ENCODE measurements at regions not wholly inside any gene's neighbourhood (a gene's known extent, or its start where the extent isn't known, plus 50 kb on each side); places are given as distances from the start of the nearest gene placed in this dataset.

DNA sequence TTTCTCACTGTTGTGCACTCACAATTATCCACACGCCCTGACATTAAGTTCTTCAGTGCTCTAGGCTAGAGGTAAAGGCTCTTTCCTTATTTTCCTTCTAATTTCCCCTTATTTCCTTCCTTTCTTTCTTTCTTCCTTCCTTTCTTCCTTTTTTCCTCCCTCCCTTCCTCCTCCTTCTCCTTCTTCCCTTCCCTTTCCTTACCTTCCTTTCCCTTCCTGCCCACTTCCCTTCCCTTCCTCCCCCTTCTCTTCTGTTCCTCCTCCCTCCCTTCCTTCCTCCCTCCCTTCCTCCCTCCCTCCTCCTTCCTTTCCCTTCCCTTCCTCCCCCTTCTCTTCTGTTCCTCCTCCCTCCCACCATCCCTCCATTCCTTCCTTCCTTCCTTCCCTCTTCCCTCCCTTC is 317.0 kb upstream of the IRX1 start:
- no peak for DNase-seq (ENCODE audit: low spot score)

DNA sequence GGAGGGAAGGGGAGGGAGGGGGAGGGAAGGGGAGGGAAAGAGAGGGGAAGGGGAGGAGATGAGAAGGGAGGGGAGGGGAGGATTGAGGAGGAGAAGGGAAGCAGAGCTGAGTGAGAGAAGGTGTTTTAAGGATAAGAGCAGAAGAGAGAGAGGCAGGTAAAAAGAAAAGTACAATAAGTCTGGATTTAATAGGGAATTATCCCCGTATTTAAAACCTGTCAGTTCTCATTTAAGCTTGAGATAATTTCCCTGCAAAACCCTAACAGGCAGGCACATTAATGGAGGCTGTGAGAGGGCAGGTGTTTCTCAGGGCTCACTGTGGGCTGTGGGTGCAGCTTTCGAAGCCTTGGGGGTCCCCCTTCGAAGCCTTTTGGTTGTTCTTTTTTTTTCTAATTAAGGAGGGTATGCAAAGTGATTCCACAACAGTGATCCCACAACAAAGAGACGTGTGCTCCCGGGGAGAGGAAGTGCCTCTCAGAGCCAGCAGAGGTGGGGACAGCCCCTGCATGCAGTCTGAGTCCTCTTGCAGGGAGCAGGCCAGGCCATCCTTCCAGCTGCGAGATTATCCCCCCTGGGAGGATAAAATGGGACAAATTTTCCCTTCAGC is 317.9 kb upstream of the IRX1 start:
- DNase-seq (ENCODE audit: low spot score): no peak

GRCh38 chr5:3276896-3277295 is 318.7 kb upstream of the IRX1 start:
- no peak for DNase-seq (ENCODE audit: low spot score)

DNA sequence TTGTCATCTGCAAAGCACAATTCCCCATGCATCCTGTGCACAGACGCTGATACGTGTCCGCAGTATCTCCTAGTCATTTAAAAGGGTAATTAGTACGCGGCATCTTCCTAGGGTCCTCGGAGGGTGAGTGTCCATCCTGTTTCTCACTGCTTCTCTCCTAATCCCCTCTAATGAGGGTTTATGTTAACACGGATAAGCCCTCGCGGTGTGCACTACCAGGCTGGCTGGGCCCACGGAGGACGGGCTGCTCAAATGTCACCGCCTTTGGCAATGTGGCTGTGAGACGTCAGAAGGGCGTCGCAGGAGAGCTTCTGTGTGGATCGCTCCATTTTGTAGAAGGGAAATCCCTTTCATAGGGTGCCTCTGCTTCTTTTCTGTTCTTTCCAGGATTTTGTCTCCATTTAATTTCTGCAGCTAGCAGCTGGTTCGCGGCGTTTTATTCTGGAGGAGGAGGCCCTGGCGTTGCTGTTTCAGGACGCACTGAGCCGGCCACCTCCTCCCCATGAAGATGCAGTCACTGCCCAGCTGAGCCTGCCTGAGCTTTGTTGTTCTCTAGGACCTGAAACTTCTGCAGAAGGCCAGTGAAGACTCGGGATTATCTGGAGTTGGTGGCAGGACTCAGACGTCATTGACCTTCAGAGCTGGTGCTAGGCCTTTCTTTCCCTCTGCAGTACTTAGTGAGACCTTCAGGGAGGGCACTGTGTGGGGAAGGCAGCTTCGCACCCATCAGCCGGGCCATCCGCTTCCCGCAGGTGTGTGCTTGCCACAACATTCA is 326.1 kb upstream of the IRX1 start:
- no peak for DNase-seq (ENCODE audit: low spot score)

DNA sequence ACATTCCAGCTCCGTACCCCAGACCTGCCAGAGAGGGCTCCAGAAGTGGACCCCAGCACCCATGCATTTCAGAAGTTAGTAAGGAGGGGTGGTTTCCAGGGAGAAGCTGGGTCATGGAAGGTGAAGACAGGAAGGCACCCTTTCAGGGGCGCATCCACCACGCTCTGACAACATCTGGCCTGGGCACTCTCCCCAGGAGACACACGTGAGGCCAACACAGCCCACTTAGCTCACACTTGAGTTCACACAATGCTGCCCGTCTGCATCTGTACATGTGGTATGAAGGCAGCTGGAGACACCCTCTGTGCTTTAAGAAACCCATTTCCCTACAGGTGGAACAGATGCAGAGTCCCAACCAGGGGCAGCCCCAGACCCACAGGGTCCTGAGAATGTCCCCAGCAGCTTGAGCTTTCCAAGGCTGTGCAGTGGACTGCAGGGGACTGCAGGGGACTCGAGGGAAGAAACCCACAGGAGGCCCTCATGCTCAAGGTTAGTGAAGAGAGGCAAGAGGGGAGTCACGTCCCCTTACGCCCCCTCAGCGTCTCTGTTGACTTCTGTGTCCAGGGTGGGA is 326.8 kb upstream of the IRX1 start:
- DNase-seq (ENCODE audit: low spot score): no peak

DNA sequence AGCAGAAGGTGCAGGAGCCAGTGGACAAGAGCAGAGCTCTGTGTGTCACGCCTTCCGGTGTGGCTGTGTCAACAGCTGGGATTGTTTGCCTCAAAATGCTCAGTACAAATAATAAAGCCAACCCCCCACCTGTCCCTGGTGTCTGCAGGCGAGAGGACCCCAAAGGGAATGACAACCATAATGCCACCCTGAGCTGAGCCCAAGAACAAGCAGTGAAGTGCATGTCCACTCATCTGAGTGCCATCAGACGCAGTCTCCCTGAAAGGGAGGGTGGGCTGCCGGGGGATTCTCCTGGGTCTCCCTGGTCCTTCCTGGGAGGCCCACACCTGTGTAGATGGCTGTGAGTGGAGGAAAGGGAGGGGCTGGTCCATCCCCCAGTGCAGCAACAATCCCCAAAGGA is 328.8 kb upstream of the IRX1 start:
- DNase-seq (ENCODE audit: low spot score): no peak

GRCh38 chr5:3265936-3266335 is 329.7 kb upstream of the IRX1 start:
- no peak for DNase-seq (ENCODE audit: low spot score)

DNA sequence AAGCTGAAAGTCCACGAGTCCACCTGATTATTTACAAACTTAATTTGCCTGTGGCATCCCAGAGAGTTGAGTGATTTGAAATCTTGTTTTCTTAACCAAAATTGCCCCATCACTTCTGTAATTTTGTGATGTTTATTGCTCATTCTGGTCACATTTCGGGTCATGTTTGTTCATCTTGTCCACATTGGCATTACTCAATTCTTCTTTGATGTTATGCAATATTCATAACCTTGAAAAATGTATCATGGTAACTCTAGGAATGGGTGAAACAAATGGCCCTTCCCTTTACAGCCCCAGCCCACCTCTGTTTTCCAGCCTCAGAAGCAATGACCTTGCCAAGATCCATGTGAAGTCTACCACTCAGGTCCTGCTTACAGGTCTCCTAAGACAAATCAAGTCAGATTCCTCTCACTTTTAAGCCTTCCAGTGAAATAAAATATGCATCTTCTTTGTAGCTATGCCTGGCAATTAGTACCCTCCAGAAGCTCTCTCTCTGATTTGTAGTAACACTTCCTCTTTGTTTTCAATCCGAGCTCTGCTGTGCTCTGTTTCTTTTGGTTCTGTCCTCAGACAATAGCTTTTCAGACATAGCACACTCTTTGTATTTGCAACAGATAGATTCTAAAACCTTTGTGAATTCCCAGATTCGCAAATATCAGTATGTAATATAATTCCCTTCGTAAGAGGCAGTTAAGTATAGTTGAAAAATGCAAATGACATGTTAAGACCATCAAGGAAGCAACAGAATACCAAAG is 330.3 kb upstream of the IRX1 start:
- no peak for DNase-seq (ENCODE audit: low spot score)

DNA sequence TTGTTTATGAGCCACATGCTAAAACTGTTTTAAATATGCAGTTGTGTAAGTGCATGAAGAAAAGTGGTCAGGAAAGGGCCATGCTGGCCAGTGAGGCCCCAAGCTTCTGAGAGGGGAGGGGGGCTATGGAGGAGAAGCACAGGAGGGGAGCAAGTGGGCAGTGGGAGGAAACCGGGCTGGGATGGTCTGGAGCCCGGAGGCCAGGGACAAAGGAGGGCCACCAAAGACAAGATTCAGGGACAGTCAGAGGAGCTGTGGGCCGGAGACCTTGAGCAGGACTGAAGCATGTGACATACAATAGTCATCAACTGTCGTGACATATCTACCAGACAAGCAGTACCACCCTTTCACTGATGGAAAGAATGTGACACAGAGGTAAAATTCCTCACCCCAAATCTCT is 333.2 kb upstream of the IRX1 start:
- DNase-seq (ENCODE audit: low spot score): no peak

DNA sequence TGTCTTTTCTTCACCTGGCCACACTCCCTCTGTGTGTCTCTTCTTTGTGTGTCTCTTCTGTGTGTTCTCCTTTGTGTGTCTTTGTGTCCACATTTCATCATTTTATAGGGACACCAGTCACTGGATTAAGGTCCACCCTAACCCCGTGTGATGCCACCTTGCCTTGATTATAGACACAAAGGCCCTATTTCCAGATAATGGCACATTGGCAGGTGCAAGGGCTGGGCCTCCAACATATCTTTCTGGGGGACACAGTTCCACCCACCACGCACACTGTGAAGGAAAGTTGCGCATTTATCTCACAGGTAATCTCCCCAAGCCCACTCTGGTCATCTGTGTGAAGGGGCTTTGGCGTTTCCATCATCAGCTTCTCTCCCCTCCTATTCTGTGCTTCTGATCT is 334.6 kb upstream of the IRX1 start:
- DNase-seq (ENCODE audit: low spot score): no peak

DNA sequence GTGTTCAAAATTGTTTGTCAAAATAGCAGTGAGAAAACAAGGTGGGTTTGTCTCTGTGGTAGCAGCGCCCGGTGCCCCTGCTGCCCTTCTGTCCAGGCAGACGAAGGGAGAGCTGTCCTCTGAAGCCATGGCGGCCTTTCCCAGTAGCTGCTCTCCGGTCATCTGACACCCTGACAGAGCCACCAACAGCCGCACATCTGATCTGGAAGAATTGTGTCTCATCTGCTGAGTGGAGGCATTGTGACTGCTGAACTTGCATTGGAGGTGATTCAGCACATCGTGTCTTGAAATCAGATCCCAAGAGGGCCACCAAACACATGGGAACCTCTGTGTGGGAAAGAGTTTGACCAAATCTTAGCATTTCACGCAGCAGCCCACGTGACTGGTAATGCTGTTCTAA is 337.6 kb upstream of the IRX1 start:
- no peak for DNase-seq (ENCODE audit: low spot score)

DNA sequence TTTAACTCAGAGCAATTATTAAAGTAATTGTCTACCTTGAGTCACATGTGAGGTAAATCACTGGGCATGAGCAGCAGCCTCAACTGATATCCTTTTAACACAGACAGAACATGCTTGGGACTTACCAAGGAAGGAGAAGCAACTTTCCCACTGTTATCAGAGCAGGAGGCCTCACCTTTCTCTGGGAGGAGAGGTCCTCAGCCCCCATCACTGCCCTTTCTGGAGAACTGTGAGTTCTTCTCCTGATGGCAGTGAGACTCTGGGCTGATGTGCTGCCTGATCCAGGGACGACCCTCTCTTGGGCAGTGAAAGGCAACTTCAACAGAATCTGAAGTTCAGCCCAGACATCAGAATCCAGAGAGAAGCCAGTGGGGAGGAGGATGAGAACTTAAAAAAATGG is 343.4 kb upstream of the IRX1 start:
- DNase-seq (ENCODE audit: low spot score): no peak

DNA sequence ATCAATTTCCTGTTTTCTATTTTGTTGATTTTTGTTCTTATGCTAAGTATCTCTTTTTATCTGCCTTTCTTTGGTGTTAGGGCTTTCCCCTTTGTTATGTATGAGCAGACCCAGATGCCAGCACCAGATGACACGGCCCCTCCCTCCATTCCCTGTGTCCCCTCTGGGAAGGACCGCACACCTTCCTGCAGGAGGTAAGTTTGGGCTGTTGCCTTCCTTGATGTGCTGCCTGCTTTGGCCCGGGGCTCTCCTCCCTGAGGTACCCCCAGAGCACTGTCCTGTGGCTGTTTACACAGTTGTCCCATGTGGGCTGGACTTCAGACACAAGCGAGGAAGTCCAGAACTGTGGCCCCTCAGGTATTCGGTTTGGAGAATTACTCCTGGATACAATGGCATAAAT is 343.8 kb upstream of the IRX1 start:
- no peak for DNase-seq (ENCODE audit: low spot score)

GRCh38 chr5:3249401-3249800 is 346.2 kb upstream of the IRX1 start:
- DNase-seq (ENCODE audit: low spot score): no peak

- no peak for DNase-seq (ENCODE audit: low spot score)
These were observed 358.3 kb upstream of the IRX1 start for GRCh38 chr5:3237276-3237868.

DNA sequence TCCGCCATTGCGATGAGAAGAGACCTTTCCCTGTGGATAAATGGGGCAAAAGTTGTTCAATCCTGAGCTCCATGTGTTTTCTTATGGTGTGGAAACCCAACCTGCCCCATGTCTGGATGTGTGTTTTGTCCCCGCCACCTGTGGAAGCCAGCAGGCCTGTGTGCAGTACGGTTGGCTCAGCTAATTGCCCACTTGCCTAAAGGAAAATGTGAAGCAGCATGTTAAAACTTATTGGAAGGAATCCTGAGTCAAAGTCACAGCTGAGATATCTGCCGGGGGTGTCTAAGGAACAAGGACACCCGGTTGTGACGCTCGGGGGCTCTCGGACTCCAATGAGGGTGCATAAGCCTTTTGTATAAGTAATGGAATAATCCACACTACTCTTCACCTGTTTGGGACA is 361.1 kb upstream of the IRX1 start:
- DNase-seq (ENCODE audit: low spot score): no peak

- no peak for DNase-seq (ENCODE audit: low spot score)
These were observed 364.7 kb upstream of the IRX1 start for GRCh38 chr5:3230941-3231340.

DNA sequence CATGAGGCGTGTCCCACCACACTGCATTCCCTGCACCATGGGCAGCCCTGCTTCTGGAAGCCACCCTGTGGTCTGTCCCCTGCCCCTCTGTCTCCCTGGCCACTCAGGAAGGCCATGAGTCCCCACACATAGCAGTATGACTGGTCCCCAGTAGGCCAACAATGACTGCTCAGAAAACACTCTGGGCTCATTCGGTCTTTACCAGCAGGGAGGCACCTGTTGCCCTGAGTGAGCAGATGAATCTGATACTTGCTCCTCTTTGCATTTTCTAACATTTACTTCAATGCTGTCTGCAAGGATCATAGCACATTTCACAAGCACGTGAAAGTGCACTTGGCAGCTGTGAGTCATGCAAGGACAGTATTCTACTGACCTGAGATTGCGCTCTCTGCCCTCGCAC is 365.4 kb upstream of the IRX1 start:
- DNase-seq (ENCODE audit: low spot score): no peak

DNA sequence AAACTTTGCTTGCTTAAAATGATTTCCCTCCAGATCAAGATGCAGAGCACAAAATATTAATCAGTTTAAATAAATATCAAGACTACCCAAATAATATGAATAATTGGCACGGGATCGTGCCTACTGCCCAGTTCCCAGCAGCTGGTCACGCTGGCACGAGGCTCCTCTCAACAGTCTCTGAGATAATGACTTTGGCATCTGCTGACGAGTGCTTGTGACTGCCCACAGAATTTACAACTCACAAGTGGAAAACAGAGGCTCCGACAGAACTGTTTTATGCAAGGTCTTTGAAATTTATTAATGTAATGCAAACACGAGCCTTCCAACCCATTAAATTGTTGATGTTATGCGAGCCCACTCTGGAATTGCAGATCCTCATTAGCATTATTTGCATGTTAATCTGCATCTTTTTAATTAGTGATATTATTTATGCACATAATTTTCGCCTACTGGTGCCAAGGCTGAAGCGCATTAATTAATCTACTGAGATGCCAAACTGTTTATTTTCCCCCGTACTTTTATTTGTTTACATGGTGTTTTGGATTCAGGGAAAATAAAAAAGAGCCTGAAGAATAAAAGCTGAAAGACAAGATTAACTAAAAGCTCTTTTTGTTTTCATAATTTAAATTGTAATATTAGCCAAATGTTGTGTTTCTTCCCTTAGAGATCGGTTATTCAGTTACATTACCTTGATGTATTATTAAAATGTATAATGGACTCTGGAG is 369.3 kb upstream of the IRX1 start:
- DNase-seq (ENCODE audit: low spot score): no peak

GRCh38 chr5:3225201-3225960 is 370.3 kb upstream of the IRX1 start:
- no peak for DNase-seq (ENCODE audit: low spot score)

DNA sequence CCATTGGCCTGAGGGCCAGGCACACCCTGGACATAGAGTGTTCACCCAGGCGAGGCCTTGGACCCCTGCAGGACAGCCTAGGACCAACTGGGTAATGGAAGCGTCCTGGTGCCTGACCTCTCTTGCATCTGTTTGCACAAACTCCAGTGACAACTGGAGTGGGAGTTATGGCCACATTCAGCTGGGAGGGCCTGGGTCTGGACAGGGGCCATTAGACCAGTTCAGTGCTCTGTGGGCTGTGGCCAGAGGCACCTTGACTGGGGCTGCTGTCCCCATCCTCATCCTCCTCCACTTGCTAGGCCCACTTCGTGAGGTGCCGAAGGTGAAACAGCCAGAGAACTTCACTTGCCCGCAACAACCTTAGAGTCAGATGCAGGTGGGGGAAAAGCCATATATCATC is 372.7 kb upstream of the IRX1 start:
- DNase-seq (ENCODE audit: low spot score): no peak

Data from ecto neural progenitor cell (in vitro differentiated cells).